M059J (cell line): ENCODE measurements at regions not wholly inside any gene's neighbourhood (a gene's known extent, or its start where the extent isn't known, plus 50 kb on each side); places are given as distances from the start of the nearest gene placed in this dataset.

Source experiments
- DNase-seq: peaks from one replicate; pipeline ENCODE4 v3.0.0-alpha.2; 2012; ENCODE audit warnings: low read depth

GRCh38 chr2:126306539-126306938, 349.4 kb upstream of the GYPC start:
- DNase-seq = no peak

- no peak for DNase-seq
Observed at GRCh38 chr2:126307740-126308139, 348.2 kb upstream of the GYPC start.

GRCh38 chr2:126309185-126309584, 346.8 kb upstream of the GYPC start:
- DNase-seq = no peak

GRCh38 chr2:126312579-126312978, 343.4 kb upstream of the GYPC start:
- DNase-seq = no peak

DNA sequence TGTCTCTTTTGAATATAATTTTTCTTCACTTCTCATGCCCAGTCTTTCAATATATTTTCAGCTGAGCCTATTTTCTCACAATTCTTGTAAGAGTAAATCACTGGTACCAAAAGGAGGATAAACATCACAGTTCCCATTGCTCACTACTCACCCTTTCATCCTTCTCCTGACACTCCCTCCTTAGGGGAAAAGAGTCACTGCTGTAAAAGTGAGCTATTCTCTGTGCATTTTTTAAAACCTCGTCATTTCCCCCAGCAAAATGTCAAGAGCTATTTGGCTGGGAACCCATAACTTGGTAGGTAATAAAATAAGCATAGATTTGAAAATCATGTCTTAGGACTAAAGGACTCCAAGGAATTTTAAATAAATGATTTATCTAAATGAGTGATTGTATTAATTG, 340.1 kb upstream of the GYPC start:
- peak; percentile 11 for DNase-seq

DNA sequence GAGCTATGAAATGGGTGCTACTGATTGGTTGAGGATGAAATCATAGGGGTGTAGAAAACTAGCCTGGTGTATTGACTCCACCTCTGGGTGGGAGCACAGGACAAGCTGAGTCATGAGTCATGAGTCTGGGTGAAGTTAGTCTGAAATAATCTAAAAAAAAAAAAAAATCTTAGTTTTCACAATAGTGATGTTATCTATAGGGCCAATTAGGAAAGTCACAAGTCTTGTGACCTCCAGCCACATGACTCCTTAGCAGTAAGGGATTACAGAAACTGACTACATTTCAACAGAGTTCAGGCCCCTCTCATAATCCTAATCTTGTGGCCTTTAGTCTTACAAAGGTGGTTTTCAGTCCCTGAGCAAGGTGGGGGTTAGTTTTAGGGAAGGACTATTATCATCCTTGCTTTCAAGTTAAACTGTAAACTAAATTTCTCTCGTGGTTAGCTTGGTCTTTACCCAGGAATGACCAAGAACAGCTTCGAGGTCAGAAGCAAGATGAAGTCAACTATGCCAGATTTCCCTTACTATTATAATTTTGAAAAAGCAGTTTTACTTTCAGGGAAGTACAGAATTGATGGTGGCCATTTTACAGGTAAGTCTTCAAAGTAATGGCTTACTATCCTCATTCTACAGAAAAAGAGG, 338.0 kb upstream of the GYPC start:
- peak; percentile 1 for DNase-seq

DNA sequence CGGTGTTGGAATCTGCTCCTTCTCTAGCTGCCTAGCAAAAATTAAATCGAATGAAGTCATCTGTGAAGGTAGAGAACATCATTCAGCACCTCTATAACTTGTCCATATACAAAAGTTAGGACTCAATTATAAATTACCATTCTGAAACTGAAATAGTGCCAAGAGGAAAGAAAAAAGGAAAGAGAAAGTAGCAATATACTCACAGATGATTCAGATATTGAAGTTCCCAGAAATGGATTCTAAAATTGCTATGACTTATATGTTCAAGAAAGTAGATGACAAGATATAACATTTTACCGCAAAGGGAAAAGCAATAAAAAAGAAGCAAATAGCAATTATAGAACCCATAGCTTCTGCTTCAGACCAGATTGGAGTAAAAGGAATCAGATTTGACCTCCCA, 333.6 kb upstream of the GYPC start:
- no peak for DNase-seq

DNA sequence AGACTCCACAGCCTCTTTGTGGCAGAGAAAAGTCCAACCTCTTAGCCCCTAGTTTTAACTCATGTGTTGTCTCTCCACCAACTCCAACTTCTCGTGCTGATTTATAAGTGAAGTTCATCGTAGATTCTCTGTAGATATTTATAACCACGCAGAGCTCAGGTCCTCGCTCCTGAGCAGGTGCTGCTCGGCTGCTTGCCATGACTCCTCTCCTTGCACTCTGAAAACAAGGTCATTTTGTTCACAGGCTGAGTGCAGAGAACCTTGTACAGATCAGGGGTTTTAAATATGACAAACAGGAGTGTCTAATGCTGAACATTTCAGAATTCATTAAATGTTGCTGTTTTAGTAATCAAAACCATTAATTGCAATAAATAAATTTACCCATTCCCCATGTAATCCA, 330.8 kb upstream of the GYPC start:
- no peak for DNase-seq

DNA sequence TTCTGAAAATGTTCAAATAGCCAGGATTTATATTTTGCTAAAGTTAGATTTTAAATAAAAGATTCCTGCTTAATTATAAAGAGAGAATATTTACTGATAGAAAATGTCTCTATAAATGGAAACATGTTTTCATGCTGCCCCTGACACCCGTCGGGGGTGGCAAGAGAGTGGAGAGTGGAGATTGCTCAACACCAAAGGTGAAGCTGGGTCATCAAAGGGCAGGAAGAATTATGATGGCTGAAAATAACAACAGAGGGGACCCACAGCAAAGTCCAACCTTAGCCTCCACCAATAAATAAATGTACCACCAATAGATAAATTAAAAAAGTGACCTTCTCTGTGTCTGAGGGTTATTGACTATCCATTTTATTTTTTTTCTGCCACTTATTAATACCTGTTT, 326.8 kb upstream of the GYPC start:
- DNase-seq = no peak

- DNase-seq = no peak
Observed at GRCh38 chr2:126342457-126342856, 313.5 kb upstream of the GYPC start.

- no peak for DNase-seq
Observed at GRCh38 chr2:126343136-126343535, 312.8 kb upstream of the GYPC start.

DNA sequence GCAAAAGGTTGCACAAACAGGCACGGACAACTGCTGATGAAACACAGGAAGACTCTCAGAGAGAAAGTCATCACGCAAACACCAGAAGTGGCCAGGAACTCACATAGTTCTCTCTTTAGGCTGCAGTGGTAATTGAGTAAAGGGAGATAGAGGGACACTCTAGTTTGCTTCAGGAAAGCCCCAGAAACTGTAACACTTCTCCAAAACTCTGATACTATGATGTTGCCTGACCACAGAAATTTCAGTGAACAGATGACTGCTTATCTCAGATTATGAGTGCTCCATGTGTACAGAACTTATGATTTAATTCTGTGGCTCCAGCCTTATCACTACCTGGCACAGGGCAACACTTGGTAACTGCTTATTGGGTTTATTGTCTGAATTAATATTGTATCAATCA, 311.5 kb upstream of the GYPC start:
- DNase-seq = no peak

GRCh38 chr2:126345691-126346090, 310.3 kb upstream of the GYPC start:
- DNase-seq = no peak

- DNase-seq = no peak
Observed at GRCh38 chr2:126356631-126357030, 299.3 kb upstream of the GYPC start.

DNA sequence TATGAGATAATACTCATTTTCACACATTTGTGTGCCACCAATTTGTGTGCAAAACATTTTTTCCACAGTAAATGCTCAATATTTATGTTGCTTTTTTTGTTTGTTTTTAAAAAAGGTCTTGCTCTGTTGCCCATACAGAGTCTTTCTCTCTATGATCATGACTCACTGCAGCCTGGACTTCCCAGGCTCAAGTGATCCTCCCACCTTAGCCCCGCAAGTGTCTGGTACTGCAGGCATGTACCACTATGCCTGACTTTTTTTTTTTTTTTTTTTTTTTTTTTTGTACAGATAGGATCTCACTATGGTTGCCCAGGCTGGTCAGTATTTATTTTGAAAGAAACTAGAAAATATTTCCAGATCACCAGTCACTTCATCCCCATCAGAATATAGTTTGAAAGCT, 297.8 kb upstream of the GYPC start:
- no peak for DNase-seq

- DNase-seq = peak; percentile 6
Observed at GRCh38 chr2:126359494-126359893, 296.5 kb upstream of the GYPC start.

DNA sequence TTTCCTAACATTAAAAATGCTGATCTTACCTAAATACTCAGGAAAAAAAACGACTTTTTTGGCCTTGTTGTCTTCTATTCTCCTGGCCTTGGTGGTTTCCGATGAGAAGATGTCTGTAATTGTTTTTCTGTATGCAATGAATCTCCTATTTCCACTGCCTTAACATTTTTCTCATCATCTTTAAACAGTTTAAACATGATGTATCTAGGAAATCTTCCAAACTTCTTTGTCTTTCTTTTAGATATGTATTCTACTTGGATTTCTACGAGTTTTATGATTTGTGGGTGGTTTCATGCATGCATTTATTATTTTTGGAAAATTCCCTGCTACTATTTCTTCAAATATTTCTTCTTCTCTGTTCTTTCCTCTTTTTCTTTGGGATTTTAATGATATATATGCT, 288.6 kb upstream of the GYPC start:
- DNase-seq = no peak

- DNase-seq = no peak
Observed at GRCh38 chr2:126368758-126369157, 287.2 kb upstream of the GYPC start.

DNA sequence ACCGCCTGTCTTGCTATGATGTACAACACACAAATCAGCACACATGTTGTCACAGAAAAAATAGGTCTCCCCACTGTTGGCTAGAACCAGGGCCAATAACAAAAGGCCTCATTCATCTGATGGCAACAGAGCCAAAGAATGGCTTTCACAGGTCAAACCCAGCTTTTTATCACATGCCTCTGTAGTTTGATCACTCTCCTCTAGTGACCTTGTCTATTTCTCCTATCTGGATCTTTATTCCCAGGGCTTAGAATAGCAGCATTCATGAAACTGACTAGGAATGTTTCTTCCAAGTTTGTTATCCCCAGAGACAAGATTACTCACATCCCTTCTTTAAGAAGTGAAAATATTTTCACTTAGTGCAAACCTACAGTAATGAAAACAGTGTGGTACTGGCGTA, 285.8 kb upstream of the GYPC start:
- DNase-seq = no peak

GRCh38 chr2:126372406-126372805, 283.6 kb upstream of the GYPC start:
- DNase-seq = no peak

DNA sequence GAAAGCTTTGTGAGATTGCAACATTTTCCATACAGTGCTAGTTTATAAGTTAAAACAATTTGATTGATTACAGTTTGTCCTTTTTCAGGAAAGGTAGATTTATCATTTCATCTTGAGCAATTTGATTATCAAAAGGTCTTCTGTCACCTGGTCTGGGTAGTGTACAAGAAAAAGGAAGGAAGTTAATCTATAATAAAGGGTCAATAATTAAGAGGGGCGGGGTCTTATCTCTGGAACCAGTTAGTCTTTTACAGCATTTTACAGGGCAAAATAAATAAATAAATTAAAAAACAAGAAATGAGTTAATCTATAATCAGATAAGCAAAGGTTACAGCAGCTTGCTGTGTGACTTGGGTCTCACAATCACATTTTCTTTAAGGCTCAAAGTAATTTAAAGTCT, 277.8 kb upstream of the GYPC start:
- DNase-seq = no peak

DNA sequence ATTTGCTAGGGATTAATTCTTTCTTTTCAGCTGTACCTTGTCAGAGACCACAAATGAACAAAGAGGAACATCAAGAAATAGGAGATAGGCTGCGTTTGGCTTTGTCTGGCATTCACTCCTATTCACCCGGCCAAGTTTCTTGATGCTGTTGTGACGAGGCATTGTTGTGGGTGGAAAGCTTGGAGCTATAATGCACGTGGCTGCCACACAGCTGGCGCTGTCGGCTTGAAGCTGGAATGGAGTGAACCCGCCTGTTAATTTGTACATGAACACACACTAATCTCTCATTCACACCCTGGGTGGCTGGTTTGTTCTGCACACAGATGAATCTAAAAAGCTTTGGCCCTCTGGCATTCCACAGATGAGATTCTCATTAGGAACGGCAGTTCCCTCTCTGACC, 274.9 kb upstream of the GYPC start:
- DNase-seq = no peak

- no peak for DNase-seq
Observed at GRCh38 chr2:126382998-126383397, 273.0 kb upstream of the GYPC start.

DNA sequence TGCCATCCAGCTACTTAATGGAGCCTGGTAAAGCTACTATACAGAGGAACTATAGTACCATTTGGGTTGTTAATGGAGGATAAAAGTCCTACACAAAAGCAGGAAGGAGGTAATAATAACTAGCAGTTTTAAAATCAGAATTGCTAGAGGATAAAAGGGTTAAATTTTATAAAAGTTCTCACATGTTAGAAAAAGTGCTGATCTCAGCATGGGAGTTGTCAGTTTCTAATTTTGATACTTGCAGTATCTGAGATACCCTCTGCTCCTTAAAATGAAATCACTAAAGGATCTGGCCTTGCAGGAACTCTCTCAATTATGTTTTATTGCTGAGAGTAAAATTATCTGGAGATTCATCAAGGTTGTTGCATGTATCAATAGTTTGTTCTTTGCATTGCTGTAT, 272.2 kb upstream of the GYPC start:
- DNase-seq = no peak

GRCh38 chr2:126385441-126385840, 270.5 kb upstream of the GYPC start:
- no peak for DNase-seq
